GM13977 (cell line): ENCODE measurements at regions not wholly inside any gene's neighbourhood (a gene's known extent, or its start where the extent isn't known, plus 50 kb on each side); places are given as distances from the start of the nearest gene placed in this dataset.

Source experiments
- DNase-seq: peaks from one replicate; pipeline ENCODE4 v3.0.0; 2012; ENCODE audit warnings: low spot score
- CTCF ChIP-seq: IDR thresholded peaks from 2 replicates; pipeline ENCODE4 v1.5.1; 2012; ENCODE audit warnings: mild to moderate bottlenecking, control low read depth; ENCODE audit not compliant: insufficient read depth; ENCODE audit errors: extremely low read depth, missing control alignments
- in situ Hi-C: fragments of 300-500 bp; cut with MboI; formaldehyde crosslinking; loops from one replicate; pipeline ENCODE4 v1.12.0; 2022; ENCODE audit warnings: low sequenced_read_pairs, low pct_unique_long_range_greater_than_20kb, mixed read lengths, inconsistent platforms; ENCODE audit not compliant: unreplicated experiment

- in situ Hi-C loops, result no loop called here
- no peak for TF ChIP-seq CTCF
Observed at GRCh38 chr2:104930732-104931131, 76.8 kb downstream of the POU3F3 start.

DNA sequence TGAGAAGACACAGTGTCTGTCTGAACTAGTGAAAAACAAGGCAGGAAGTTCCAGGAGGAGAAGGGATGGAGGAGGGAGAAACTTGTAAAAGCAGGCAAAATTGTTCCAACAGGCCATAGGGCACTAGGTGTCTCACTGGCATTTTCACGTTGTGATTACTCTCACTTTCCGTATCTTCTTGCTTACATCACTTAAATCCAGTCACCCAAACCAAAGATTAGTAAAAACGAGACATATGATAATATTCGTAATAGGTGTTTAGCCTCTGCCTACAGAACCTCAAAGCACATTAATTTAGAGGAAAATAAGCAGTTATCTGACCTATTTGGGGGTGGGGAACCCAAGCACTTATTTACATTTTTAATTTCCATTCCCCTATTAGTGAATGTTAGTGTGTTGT is 78.3 kb downstream of the POU3F3 start:
- in situ Hi-C loops, result no loop called here
- peak; percentile 15 for DNase-seq
- TF ChIP-seq CTCF, result no peak

More at GRCh38 chr2:104930732-104931131, 76.8 kb downstream of the POU3F3 start:
- no peak for DNase-seq

DNA sequence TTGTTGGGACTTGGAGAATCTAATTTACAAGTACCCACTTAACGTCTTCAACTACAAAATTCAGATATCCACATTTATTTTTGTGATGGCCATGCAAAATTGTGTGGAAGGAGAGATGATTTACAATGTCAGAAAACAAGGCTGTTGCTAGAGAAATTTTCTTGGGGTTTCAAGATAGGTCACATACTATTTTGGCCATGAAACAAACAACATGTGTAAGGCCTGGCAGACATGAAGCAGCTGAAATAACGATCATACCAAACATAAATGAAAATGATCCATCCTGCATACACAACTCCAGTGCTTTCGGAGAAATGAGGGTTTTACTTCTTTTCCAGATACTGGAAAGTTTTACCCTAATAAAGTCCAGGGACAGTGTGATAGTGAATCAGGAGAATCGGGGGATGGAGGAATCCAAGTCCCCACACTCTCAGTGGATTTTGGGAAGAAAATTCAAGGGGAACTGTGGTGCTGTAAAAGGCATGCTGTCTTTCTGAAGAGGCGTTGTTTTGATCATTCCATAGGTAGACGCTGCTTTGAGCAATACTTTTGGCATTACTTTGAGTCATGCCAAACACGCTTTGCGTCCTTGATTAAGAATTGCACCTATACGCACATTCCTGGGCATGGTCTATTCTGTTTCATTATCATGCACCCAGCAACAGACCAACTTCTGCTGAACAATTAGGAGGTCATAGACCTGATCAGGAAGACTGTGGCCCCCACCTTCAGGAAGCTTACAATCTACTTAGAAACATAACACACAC is 79.4 kb downstream of the POU3F3 start:
- DNase-seq, result no peak
- in situ Hi-C loops, result no loop called here
- no peak for TF ChIP-seq CTCF

DNA sequence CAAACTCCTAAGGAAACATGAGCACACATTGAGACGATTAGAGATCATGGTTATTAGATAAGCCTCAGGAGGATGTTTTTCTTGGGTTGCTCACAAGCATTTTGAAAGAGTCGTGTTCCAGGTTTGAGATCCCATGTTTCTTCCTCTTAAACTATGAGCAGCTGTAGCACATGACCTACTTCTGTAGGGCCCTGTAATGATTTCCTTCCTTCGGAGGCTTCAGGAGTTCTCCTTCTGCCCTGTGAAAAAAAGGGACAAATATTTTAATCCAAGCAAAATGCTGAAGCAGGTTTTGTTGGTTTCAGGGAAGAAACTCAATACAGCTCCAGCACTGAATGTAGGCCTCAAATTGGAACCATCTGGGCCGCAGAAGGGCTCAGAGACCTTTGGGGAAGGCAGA is 82.6 kb downstream of the POU3F3 start:
- no peak for DNase-seq
- TF ChIP-seq CTCF, result no peak
- in situ Hi-C loops, result no loop called here

DNA sequence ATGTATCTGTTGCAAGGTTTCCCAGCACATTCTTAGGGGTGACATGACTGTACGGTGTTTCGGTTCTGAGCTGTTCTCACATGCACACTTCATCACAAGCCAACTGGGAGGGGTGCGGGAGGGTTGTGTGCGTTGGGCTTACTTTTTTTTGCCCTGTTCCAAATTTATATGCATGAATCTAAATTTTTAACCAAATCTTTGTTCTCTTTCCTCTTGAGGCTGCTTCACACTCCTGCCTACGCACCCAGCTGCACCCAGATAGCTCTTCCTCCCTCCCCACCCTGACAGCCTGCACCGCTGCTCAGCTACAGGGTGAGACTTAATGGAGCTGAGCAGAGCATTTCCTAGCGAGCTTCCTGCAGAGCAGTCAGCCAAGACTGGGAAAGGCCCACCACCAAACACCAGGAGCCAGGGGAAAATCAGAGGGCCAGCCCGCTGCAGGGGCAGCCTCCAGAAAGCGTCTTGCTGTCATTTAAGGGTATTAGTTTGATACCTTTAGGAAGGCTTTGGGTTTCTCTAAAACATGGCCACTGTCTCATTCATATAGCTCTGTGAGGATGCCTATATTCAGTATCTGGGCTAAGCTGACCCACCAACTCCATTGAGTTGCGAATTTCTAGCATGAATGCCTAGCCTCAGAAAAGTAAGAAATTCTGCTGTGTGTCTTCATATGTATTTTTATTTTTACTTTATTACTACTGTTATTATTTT is 84.5 kb downstream of the POU3F3 start:
- peak; percentile 36 for DNase-seq
- in situ Hi-C loops, result no loop called here
- no peak for TF ChIP-seq CTCF

- no peak for DNase-seq
- in situ Hi-C loops, result no loop called here
- TF ChIP-seq CTCF, result no peak
Observed at GRCh38 chr2:104939570-104940217, 85.8 kb downstream of the POU3F3 start.
